ENCODE measurements at regions not wholly inside any gene's neighbourhood (a gene's known extent, or its start where the extent isn't known, plus 50 kb on each side); places are given as distances from the start of the nearest gene placed in this dataset.

DNA sequence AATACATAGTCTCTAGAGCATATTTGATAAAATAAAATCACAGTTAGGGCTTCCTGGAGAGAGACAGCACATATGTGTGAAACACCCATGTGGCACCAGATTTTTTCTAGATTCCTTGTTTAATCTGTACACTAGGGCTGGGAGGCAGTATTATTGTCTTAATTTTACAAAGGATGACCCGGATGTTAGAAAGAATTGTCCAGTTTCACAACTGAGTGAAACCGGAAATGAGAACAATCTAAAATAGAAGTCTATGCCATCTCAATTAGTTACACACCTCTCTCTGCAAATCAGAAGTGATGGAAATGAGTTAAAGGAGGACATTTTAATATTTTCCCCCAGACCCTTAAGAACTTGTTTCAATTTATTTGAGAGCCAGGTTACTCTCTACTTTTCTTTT is 463.7 kb upstream of the DSEL start:
- Histone ChIP-seq H3K27me3 (replicated peaks in 1 of 4; ENCODE audit: control insufficient read depth in 3 of 4, extremely low read depth in 1 of 4, insufficient read depth in 3 of 4, low read length in 3 of 4) (no peaks in the 10 kb centered on the region), H3K27ac (ENCODE audit: low read depth, low read length) (no peak overlapping the region), H3K79me1 (ENCODE audit: low read depth, low read length) (no peaks in the 10 kb centered on the region), H3K79me2 (ENCODE audit: control insufficient read depth in 1 of 2, insufficient read depth in 2 of 2, low read length in 2 of 2) (no peaks in the 10 kb centered on the region), H3K4ac (replicated peaks; ENCODE audit: insufficient read length, low read depth, low read length) (no peak overlapping the region), H2AFZ (ENCODE audit: low read length) (no peak overlapping the region), H3K4me1 (replicated peaks in 1 of 4; ENCODE audit: control insufficient read depth in 3 of 4, insufficient read depth in 4 of 4, low read length in 3 of 4) (no peaks in the 10 kb centered on the region), H2BK12ac (ENCODE audit: low read depth, low read length) (no peak overlapping the region), H4K91ac (replicated peaks; ENCODE audit: insufficient read length, low read length) (no peak overlapping the region), H3K23me2 (ENCODE audit: low read depth, low read length) (no peaks in the 10 kb centered on the region), H3K14ac (ENCODE audit: insufficient read length) (no peak overlapping the region), H3K56ac (replicated peaks; ENCODE audit: insufficient read length, low read depth, low read length) (no peak overlapping the region), H2BK120ac (replicated peaks; ENCODE audit: low read depth, low read length) (no peak overlapping the region), H2AK5ac (ENCODE audit: low read depth, low read length) (no peak overlapping the region), H3K23ac (ENCODE audit: insufficient read length) (no peak overlapping the region), H4K20me1 (replicated peaks in 1 of 2; ENCODE audit: control insufficient read depth in 1 of 2, insufficient read depth in 2 of 2, low read length in 2 of 2) (no peaks in the 10 kb centered on the region), H3K9ac (replicated peaks in 1 of 4; ENCODE audit: extremely low read depth in 1 of 4, low read depth in 3 of 4, low read length in 3 of 4) (no peak overlapping the region), H3K4me2 (ENCODE audit: insufficient read depth in 1 of 2, low read depth in 2 of 2, low read length in 2 of 2) (no peak overlapping the region), H4K5ac (ENCODE audit: insufficient read length, low read depth, low read length) (no peak overlapping the region), H2BK20ac (ENCODE audit: low read length) (no peak overlapping the region), H2BK5ac (ENCODE audit: low read depth, low read length) (no peak overlapping the region), H3K36me3 (ENCODE audit: control insufficient read depth in 2 of 4, insufficient read depth in 4 of 4, low read length in 3 of 4) (no peaks in the 10 kb centered on the region), H3K4me3 (ENCODE audit: extremely low read depth in 1 of 4, insufficient read depth in 2 of 4, low read depth in 3 of 4, low read length in 4 of 4) (no peak overlapping the region), H3K18ac (ENCODE audit: extremely low read depth, low read length) (no peak overlapping the region), H2BK15ac (ENCODE audit: low read length) (no peak overlapping the region), H4K8ac (ENCODE audit: extremely low read depth, insufficient read depth, low read length) (no peak overlapping the region), H3K9me3 (ENCODE audit: insufficient read depth in 2 of 2, low read depth in 1 of 2, low read length in 1 of 2) (no peaks in the 10 kb centered on the region)
- CTCF ChIA-PET (ENCODE audit: partially characterized antibody), result no interaction called here
- no peak for TF ChIP-seq BCL11A (IDR thresholded peaks at IDR 0.05; ENCODE audit: low read depth in 2 of 2, low read length in 2 of 2)
- TF ChIP-seq GTF2F1 (IDR thresholded peaks at IDR 0.05; ENCODE audit: borderline replicate concordance, low read depth, low read length), result no peak
- no peak for TF ChIP-seq ZNF274 (IDR thresholded peaks at IDR 0.05; ENCODE audit: borderline replicate concordance, extremely low read depth, low read length)
- TF ChIP-seq SIX5 (IDR thresholded peaks at IDR 0.05; ENCODE audit: low read depth, low read length), result no peak
- no peak for TF ChIP-seq NANOG (IDR thresholded peaks at IDR 0.05; ENCODE audit: insufficient read depth, low read depth, low read length, poor library complexity, severe bottlenecking)
- no peak for TF ChIP-seq KDM4A (IDR thresholded peaks at IDR 0.05; ENCODE audit: low read depth, low read length, severe bottlenecking)
- TF ChIP-seq ASH2L (IDR thresholded peaks at IDR 0.05; ENCODE audit: low read length), result no peak
- no peak for TF ChIP-seq BACH1 (IDR thresholded peaks at IDR 0.05; ENCODE audit: low read length)
- no peak for TF ChIP-seq MAFK (IDR thresholded peaks at IDR 0.05; ENCODE audit: low read depth, low read length)
- no peak for TF ChIP-seq KDM1A (IDR thresholded peaks at IDR 0.05; ENCODE audit: borderline replicate concordance, low read length)
- TF ChIP-seq CREB1 (IDR thresholded peaks at IDR 0.05), result no peak
- no peak for TF ChIP-seq JUN (IDR thresholded peaks at IDR 0.05; ENCODE audit: low read depth, low read length)
- TF ChIP-seq, protein P1, sequence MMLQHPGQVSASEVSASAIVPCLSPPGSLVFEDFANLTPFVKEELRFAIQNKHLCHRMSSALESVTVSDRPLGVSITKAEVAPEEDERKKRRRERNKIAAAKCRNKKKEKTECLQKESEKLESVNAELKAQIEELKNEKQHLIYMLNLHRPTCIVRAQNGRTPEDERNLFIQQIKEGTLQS (IDR thresholded peaks at IDR 0.05; ENCODE audit: insufficient read depth, low read depth, low read length), result no peak
- no peak for TF ChIP-seq SP2 (IDR thresholded peaks at IDR 0.05; ENCODE audit: low read length)
- WGBS, 2 experiments (ENCODE audit: extremely low coverage in 1 of 2, insufficient coverage in 1 of 2, insufficient read length in 1 of 2, insufficient replicate concordance in 2 of 2, low coverage in 1 of 2, low lambda C conversion rate in 2 of 2, missing lambda C conversion rate in 1 of 2), result 89% methylated on average over 2 of the region's 2 CpGs; no CpG with 5 or more reads in 1 of the 2 experiments
- DNase-seq (ENCODE audit: low read depth in 1 of 2, low spot score in 2 of 2) (no peak), FAIRE-seq (no peak)
- POLR2A ChIA-PET (ENCODE audit: partially characterized antibody), result no interaction called here
